ENCODE measurements at regions not wholly inside any gene's neighbourhood (a gene's known extent, or its start where the extent isn't known, plus 50 kb on each side); places are given as distances from the start of the nearest gene placed in this dataset.

GRCh38 chr9:82726424-82727276, 336.3 kb downstream of the RASEF start:
- Mint-ChIP-seq H3K9me3 (peaks cover 4% of the 10 kb centered on the region), H3K27me3 (ENCODE audit: insufficient read depth) (no peaks in the 10 kb centered on the region), H3K4me3 (no peak overlapping the region), H3K4me1 (peaks cover 9% of the 10 kb centered on the region), H3K36me3 (ENCODE audit: low read depth) (no peaks in the 10 kb centered on the region), H3K27ac (no peak overlapping the region)
- TF ChIP-seq, protein P1, sequence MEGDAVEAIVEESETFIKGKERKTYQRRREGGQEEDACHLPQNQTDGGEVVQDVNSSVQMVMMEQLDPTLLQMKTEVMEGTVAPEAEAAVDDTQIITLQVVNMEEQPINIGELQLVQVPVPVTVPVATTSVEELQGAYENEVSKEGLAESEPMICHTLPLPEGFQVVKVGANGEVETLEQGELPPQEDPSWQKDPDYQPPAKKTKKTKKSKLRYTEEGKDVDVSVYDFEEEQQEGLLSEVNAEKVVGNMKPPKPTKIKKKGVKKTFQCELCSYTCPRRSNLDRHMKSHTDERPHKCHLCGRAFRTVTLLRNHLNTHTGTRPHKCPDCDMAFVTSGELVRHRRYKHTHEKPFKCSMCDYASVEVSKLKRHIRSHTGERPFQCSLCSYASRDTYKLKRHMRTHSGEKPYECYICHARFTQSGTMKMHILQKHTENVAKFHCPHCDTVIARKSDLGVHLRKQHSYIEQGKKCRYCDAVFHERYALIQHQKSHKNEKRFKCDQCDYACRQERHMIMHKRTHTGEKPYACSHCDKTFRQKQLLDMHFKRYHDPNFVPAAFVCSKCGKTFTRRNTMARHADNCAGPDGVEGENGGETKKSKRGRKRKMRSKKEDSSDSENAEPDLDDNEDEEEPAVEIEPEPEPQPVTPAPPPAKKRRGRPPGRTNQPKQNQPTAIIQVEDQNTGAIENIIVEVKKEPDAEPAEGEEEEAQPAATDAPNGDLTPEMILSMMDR (conservative IDR thresholded peaks at IDR 0.05): no peak
- 93 to 100% methylated on average over 2 to 6 of the region's 6 CpGs for WGBS, 2 experiments (ENCODE audit: insufficient coverage in 1 of 2, insufficient read length in 1 of 2)
- no peaks in the 10 kb centered on the region for H3K27me3 ChIP-seq (ENCODE audit: control insufficient read depth, insufficient read depth, low read length, poor library complexity, severe bottlenecking)
- no peak for DNase-seq
- no peak overlapping the region for H3K9ac ChIP-seq (ENCODE audit: extremely low read depth, low read length, poor library complexity, severe bottlenecking)
- H3K36me3 ChIP-seq (ENCODE audit: control insufficient read depth, insufficient read depth, low read length): no peaks in the 10 kb centered on the region
- H3K27ac ChIP-seq (ENCODE audit: low read depth, low read length): no peak overlapping the region
- no peaks in the 10 kb centered on the region for H3K9me3 ChIP-seq (ENCODE audit: control insufficient read depth, low read length)
- H3K4me1 ChIP-seq (ENCODE audit: control insufficient read depth, insufficient read depth, low read length): peaks cover under 1% of the 10 kb centered on the region
- no peak overlapping the region for H3K4me3 ChIP-seq (ENCODE audit: low read length)

GRCh38 chr9:82729141-82729540, 333.8 kb downstream of the RASEF start:
- Histone ChIP-seq H3K4me3 (ENCODE audit: low read length) (no peak overlapping the region), H3K27ac (ENCODE audit: low read depth, low read length) (no peak overlapping the region), H3K9me3 (ENCODE audit: control insufficient read depth, low read length) (no peaks in the 10 kb centered on the region), H3K27me3 (ENCODE audit: control insufficient read depth, insufficient read depth, low read length, poor library complexity, severe bottlenecking) (no peaks in the 10 kb centered on the region), H3K4me1 (ENCODE audit: control insufficient read depth, insufficient read depth, low read length) (no peaks in the 10 kb centered on the region), H3K9ac (ENCODE audit: extremely low read depth, low read length, poor library complexity, severe bottlenecking) (no peak overlapping the region), H3K36me3 (ENCODE audit: control insufficient read depth, insufficient read depth, low read length) (no peaks in the 10 kb centered on the region)
- no peak overlapping the region for H3K27ac Mint-ChIP-seq
- WGBS, 2 experiments (ENCODE audit: insufficient coverage in 1 of 2, insufficient read length in 1 of 2): 94% methylated on average over 6 of the region's 6 CpGs; no CpG with 5 or more reads in 1 of the 2 experiments
- no peaks in the 10 kb centered on the region for H3K9me3 Mint-ChIP-seq
- H3K4me1 Mint-ChIP-seq: peaks cover 1% of the 10 kb centered on the region
- TF ChIP-seq, protein P1 (conservative IDR thresholded peaks at IDR 0.05): no peak
- no peak for DNase-seq
- H3K36me3 Mint-ChIP-seq (ENCODE audit: low read depth): no peaks in the 10 kb centered on the region
- no peak overlapping the region for H3K4me3 Mint-ChIP-seq
- H3K27me3 Mint-ChIP-seq (ENCODE audit: insufficient read depth): no peaks in the 10 kb centered on the region

DNA sequence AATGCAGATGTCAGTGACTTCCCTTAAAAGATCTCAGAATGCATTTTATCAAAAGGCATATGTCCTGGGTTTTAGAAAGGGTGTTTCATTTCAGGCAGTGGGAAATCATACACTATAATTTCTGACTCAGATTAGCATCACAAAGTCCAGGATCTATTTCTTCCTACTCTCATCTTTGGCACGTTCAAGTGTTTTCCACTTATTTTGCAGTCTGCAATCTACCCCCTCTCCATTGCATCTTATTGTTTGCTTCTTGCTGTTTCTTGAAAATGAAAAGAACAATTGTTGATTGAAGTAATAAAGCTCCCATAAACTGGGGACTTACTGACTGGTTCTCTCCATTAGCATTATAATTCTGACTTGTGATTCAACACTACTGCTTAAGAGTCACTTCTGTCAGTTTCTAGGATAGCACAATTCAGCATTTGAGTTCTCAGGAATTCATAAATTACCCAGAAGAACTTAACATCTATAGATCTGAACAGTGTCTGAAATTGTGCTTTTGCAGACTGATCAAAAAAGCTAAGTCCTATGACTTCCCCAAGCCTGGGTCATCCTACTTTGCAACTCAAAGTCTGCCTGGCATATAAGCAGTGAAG, 332.9 kb downstream of the RASEF start:
- no peak overlapping the region for H3K9ac ChIP-seq (ENCODE audit: extremely low read depth, low read length, poor library complexity, severe bottlenecking)
- 64% methylated on average over 1 of the region's 1 CpG; no CpG with 5 or more reads in 1 of the 2 experiments for WGBS, 2 experiments (ENCODE audit: insufficient coverage in 1 of 2, insufficient read length in 1 of 2)
- no peak for DNase-seq

More for the DNA sequence above, 332.9 kb downstream of the RASEF start:
- Mint-ChIP-seq H3K36me3 (ENCODE audit: low read depth) (no peaks in the 10 kb centered on the region), H3K4me3 (no peak overlapping the region), H3K27me3 (ENCODE audit: insufficient read depth) (no peaks in the 10 kb centered on the region), H3K9me3 (no peaks in the 10 kb centered on the region), H3K4me1 (peaks cover 1% of the 10 kb centered on the region), H3K27ac (no peak overlapping the region)
- Histone ChIP-seq H3K27ac (ENCODE audit: low read depth, low read length) (no peak overlapping the region), H3K36me3 (ENCODE audit: control insufficient read depth, insufficient read depth, low read length) (no peaks in the 10 kb centered on the region), H3K4me1 (ENCODE audit: control insufficient read depth, insufficient read depth, low read length) (no peaks in the 10 kb centered on the region), H3K4me3 (ENCODE audit: low read length) (no peak overlapping the region), H3K27me3 (ENCODE audit: control insufficient read depth, insufficient read depth, low read length, poor library complexity, severe bottlenecking) (no peaks in the 10 kb centered on the region), H3K9me3 (ENCODE audit: control insufficient read depth, low read length) (no peaks in the 10 kb centered on the region)
- TF ChIP-seq, protein P1 (conservative IDR thresholded peaks at IDR 0.05): no peak
